NCI-H2196 treated with DMSO at 0.1 percent for 48 hours (cell line): ENCODE measurements at regions not wholly inside any gene's neighbourhood (a gene's known extent, or its start where the extent isn't known, plus 50 kb on each side); places are given as distances from the start of the nearest gene placed in this dataset.
"Not testable (repeated sequence)": the region's sequence is repeated elsewhere in the genome, so short reads cannot be mapped to it uniquely, and the experiment has no call there.

ENCODE experiments used
- DNase-seq: peaks from one replicate; lab custom pipeline; 2025; ENCODE audit not compliant: unreplicated experiment; lab: John Stamatoyannopoulos, UW

GRCh38 chr10:36880898-36881297 is 244.5 kb upstream of the ANKRD30A start:
- DNase-seq = no peak

GRCh38 chr10:36872702-36873393 is 252.6 kb upstream of the ANKRD30A start:
- DNase-seq = no peak

DNA sequence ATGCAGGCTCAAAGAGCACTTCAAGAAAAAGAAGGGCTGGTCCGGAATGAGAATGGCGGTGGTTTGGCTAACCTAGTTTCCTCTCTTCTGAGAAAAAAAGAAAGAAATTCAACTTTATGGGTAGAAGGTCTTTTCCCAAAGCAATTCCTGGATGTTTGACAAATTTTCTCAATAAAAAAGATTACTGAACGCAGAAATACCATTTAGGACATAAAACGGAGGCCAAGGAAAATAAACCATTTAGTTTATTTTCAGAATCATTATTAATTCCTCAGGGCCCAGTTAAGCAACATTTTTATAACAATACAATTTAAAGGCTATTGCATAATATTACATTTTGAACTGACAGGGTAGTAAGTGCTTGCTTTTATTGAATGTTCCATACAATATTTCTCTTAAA is 284.6 kb upstream of the ANKRD30A start:
- no peak for DNase-seq

DNA sequence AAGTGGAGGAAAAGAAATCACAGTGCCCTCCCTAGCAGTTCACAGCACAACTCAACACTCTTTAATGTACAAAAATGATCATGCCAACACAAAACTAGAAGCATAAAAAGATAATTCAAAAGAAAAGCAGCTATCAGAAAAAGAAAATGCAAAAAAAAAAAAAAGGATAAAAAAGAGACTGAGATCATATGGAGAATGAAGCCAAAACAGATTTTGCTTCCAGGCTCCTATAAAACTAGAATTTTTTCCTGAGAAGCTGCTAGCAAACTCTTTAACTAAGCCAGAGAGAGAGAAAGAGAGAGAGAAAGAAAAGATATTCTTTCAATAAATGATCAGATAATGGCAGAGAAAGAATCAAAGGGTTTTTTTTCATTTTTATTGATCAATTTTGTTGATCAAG is 288.0 kb upstream of the ANKRD30A start:
- DNase-seq = no peak

- DNase-seq = no peak
Measured at GRCh38 chr10:36819781-36820180, 305.6 kb upstream of the ANKRD30A start.

DNA sequence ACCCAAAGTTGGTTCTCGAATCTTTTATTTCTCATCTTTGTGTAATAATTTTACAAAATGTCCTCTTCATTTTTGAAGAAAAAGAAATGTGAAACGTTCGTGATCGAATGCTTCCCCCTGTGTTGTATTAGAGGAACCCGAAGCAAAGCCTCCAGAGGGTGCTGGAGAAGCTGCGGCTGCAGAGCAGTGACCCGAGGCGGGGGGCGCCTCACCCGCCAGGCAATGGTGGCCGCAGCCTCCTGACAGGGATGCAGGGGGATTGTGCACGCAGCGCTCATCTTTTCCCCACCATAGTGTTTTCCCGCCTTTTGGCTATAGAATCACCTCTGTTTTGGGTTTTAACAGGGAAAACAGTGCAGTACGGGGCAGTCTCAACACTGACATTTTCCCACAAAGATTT is 307.5 kb upstream of the ANKRD30A start:
- DNase-seq = no peak

DNA sequence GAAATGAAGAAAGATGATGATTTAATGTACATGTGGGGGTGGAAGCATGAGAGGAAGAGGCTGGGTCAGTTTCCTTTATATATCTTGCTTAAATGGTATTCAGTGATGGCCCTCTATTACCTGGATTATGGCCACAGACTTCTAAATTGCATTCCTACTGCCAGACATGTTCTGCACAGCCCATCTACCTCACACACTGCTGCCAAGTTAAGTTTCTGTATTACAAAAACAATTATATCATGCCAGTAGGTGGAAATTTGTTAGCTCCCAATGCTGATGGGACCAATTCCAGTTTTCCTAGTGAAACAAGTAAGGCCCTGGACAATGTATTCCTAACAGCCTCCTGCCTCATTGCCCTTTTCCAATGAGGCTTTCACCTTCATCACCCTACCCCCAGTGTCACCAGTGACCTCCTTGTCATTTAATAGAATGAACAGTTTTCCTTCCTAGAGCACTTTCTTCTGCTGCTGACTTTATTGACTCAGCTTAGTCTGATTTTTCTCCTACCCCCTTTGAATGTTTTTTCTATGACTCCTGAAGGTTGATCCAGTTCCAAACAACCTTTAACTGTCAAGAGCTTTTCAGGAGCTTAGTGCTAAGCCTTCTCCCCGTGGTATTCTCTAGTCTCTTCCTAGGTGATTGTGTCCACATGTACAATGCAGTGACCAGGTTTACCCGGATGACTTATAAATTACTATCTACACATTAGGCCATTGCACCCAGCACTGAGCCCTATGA is 316.6 kb upstream of the ANKRD30A start:
- no peak for DNase-seq

GRCh38 chr10:36803229-36803628 is 322.2 kb upstream of the ANKRD30A start:
- no peak for DNase-seq

GRCh38 chr10:36802490-36803153 is 322.8 kb upstream of the ANKRD30A start:
- DNase-seq = no peak

DNA sequence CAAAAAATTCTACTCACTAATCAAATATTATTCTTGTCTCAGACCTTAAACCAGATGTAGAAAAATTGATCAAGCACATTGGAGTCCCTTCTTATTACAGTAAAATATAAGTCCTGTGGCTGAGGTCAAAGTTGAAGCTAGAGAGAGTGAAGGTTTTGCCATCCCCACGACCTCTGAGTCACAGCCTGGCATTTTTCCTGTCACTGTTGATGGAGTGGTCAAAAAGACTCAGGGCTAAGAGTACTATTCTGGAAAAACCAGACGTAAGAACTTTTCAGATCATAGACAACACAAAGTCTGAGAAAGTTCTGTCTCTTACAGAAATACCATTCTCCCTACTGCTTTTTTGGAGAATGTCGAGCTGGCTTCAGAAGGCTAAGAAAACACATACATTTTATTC is 323.7 kb upstream of the ANKRD30A start:
- no peak for DNase-seq

DNA sequence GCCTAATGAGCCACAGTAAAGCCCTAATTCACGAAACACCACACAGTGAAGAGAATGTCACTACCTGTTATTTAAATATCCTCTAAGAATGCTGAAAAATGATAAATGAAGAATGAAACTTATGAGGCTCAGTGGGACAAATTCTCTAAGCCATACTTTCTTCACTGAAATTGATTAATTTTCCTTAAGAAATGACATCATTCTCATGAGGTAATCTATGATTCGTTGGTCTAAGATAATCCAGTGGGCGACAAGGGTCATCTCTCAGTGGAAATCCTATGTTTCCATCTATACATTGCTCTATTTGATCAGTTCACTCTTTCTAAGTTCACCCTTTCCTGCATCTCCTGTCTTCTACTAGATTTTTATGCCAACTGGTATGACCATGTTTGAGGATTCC is 330.4 kb upstream of the ANKRD30A start:
- no peak for DNase-seq

DNA sequence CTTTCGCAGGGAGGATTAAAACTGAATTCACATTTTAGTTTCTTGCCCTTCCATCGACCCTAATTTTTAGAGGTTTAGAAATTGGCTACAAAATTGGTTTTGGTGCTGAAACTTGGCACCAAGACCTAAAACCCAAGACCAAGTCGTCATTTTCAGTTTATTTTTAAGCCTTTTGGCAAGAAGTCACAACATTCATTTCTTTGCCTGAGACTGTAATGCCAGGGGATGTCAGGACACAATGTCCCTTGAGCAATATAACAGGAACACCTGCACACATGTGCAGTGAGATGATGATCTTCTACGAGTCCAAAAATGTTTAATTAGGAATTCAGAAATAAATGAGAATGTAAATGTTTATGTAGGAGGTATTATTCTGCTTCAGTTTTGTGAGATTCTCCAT is 335.4 kb upstream of the ANKRD30A start:
- no peak for DNase-seq

- DNase-seq = no peak
Measured at GRCh38 chr10:36788152-36788551, 337.2 kb upstream of the ANKRD30A start.

DNA sequence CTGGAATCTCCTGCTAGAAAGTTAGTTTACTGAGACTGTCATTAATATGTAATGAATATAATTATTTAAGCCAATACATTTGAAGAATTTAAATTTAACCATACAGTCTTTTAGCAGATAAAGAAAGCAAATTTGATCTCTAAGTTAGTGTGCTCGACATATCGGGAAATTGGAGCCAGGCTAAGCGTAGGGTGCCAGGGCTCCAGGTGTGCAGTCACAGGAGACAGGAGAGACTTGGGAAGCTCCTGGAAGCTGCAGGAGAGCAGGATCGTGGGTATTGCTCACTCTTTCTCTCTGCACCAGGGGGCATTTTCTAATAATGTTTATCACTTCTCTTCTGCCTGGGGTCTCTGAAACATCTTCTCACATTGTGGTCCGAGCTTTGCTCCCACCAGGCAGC is 342.0 kb upstream of the ANKRD30A start:
- DNase-seq = no peak

GRCh38 chr10:36781570-36781969 is 343.8 kb upstream of the ANKRD30A start:
- no peak for DNase-seq

DNA sequence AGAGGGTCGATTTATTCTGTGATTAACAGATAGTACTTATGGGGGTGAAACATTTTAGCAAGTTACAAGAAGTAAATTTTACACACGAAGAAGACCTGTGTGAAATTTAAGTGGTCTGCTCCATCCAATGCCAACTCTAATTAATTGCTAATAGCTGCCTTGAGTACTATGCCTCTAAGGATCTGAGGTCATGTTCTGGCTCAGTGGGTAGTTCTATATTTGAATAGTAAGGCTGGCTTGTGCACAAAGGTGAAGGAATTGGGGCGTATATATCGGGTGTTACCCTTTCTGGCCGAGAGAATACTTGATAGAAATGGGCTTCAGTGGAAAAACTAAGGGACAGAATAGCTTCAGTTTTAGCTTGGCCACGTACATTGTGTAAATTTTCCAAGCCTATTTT is 345.2 kb upstream of the ANKRD30A start:
- DNase-seq = no peak

- DNase-seq = no peak
Measured at GRCh38 chr10:36779238-36779846, 346.1 kb upstream of the ANKRD30A start.

DNA sequence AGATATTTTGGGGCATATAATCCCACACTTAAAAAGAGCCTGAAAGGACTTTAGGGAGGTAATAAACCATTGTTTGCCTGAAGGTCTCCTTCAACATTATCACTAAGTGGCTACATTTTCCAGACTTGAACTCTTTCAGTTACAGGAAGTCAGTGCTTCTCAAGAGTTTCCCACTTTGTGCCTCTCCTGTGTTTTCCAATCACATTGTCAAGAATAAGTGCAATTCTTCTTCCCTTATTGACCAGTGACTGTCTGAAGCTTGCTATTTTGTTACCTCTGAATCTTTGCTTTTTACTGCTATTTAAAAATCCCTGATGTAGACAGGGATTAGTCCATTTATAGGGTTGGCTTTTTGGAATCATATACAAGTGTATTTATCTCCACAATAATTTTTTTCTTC is 346.7 kb upstream of the ANKRD30A start:
- no peak for DNase-seq

DNA sequence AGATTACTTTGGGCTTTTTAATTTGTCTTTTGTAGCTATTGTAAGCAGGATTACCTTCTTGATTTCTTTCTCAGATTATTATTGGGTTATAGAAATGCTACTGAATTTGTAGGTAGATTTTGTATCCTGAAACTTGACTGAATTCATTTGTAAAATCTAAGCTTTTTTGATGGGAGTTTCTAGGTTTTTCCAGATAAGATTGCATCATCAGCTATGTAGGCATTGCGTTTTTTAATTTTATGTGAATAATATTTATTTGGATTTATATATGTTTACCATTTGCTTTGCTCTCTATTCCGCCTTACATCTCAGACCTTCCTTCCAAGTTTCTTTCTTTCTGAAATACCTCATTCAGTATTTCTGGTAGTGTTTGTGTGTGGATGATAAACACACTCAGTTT is 351.7 kb upstream of the ANKRD30A start:
- no peak for DNase-seq

GRCh38 chr10:36771725-36772124 is 353.7 kb upstream of the ANKRD30A start:
- DNase-seq = no peak

GRCh38 chr10:36769741-36770140 is 355.7 kb upstream of the ANKRD30A start:
- not testable (repeated sequence) for DNase-seq

- no peak for DNase-seq
Measured at GRCh38 chr10:36766940-36767339, 358.5 kb upstream of the ANKRD30A start.
